NK-92 treated with Interleukin-12 subunit alpha and Interleukin-12 subunit beta, amount 100 ng/mL, for 24 hours (cell line): ENCODE measurements at regions not wholly inside any gene's neighbourhood (a gene's known extent, or its start where the extent isn't known, plus 50 kb on each side); places are given as distances from the start of the nearest gene placed in this dataset.
"Not testable (repeated sequence)": the region's sequence is repeated elsewhere in the genome, so short reads cannot be mapped to it uniquely, and the experiment has no call there.

Experiments
- DNase-seq: peaks from one replicate; lab custom pipeline; 2025; lab: John Stamatoyannopoulos, UW

DNA sequence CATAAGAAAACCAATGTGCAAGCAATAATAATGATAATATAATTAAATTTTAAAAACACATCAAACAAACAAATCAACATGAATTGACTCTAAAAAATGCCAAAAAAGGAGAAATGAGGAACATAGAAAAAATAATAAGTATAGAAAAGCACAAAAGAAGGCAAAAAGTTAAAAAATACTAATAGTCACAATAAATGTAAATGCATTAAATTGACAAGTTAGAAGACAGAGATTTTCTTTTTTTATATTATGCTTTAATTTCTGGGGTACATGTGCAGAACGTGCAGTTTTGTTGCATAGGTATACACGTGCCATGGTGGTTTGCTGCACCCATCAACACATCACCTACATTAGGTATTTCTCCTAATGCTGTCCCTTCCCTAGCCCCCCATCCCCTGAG, 767.0 kb downstream of the ADCYAP1 start:
- not testable (repeated sequence) for DNase-seq

DNA sequence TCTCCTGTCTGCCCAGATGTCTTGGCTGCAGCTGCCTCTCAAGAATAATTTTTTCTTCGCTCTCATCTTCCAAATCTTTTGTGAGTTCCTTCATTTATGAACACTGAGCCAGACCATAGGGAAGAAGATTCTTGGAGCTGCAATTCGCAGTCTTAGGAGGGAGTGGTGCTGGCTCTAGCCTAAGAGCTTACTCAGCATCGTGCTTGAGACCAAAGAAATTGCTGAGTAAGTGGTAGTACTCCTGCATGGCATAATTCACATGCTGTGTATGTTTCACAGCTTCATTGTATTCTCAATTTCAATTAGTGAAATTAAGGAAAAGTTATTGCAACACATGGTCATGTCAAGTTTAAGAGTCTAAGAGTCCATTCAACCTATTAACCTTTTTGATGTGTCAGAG, 771.7 kb downstream of the ADCYAP1 start:
- no peak for DNase-seq

DNA sequence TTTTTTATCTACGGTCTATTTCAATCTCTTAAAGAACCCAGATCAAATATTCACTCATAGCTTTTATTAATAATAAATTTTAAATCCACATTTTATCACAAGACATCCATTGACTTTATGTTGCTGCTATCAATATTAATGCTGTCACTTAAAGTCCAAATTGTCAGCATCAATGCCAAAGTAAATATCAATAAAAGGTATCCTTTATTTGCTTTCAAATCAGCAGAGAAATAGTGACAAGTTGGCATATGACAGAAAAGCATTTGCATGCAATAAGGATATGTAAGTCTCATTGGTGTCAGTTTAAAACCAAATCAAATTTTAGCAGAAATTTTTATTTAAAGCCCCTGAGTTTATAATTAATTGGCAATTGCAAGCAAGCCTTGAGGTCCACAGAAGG, 775.4 kb downstream of the ADCYAP1 start:
- no peak for DNase-seq

DNA sequence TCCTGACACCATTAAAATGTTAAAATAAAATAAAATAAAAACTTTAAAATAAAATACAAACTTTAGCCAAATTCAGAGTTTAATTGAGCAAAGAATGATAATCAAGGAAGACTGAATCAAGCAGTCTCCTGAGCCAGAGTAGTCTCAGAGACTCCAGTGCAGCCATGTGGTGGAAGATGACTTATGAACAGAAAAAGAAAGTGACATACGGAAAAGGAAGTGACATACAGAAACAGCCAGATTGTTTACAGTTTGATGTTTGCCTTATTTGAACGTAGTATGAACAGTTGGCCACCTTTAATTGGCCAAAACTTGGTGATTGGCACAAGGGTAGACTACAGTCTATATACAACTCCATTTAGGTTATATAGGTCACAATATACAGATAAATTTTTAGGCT, 787.2 kb downstream of the ADCYAP1 start:
- DNase-seq: no peak

DNA sequence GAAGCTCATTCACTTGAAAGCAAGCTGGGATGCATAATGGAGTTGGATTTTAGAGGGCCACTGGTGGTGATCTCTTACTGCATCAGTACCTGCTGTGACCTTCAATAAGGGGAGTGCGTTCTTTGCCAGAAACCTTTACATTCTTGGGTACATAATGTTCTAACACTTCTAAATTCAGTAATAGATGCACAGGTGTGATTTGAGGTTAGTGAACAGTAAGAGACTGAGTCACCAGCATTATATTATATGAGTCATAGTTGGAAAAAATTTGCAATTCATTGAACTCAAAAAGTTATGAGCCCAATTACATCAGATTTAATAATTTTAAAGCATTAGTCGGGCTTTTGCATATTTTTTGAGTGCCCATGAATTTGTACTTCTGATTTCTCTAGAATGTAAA, 803.3 kb downstream of the ADCYAP1 start:
- DNase-seq: no peak

DNA sequence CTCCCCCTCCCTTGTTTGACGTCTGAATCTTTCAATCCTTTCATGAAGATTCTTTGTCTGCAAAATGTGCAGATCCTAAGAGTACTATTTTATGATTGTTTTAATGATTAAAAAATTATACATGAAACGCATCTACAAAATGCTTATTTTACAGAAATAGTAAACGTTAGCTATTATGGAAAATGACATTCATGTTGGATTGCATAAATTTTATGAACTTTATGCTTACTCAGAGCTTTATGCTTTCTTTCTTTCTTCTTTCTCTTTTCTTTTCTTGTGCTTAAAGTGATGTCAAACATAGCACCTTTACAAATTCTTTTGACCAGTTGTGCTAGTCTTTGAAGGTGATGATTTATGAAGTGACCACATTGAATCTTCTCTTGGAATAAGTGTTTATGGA, 805.4 kb downstream of the ADCYAP1 start:
- no peak for DNase-seq

DNA sequence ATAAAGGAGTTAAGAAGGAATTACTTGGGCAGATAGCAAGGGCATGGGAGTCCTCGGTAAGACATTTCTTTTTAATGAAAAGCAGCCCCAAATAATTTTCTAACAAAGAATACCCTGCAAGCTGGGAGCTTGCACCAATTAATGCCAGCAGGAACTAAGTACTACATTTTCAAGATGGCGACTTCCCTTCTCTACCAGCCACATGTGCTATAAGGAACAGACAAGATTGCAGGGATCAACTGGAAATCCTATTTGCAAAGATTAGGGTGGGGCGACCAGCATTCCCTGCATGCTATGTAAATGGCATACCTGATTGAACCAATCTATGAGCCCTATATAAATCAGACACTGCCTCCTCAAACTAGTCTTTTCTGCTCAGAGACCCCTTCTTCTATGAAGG, 827.5 kb downstream of the ADCYAP1 start:
- DNase-seq: no peak

DNA sequence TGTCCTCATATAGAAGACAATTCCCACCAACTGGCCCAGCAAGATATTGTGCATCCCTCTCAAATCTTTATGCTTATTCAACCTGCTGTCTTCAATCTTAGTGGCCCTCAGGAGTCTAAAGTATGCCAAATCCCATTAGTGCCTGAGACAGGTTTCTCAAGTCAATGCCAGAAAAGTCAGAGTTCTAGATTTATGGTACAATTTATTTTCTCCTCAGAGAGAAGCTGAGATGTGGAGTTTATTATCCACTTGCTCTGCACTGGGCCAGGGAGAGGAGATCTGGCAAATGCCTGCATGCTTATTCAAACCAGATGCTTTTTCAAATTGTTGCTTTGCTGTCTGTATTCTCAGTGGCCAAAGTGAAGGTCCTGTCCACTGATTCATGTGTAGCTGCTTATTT, 825.2 kb downstream of the METTL4 start:
- DNase-seq: no peak

DNA sequence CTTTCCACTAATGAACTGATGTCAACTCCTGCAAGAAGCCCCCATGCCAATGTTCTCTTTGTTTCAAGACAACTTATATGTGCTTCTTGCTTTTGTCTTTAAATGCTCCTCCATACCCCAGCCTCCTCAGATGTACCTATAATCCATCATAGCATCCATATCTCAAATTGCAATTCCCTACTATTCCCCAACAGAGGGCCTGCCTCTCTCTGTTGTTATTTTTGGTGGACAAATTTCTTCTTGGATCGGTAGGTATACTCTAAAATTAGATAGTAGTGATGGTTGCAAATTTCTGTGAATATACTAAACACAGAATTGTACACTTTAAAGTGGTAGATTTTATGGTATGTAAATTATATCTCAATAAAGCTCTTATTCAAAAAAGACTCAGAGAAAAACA, 820.1 kb downstream of the METTL4 start:
- no peak for DNase-seq

DNA sequence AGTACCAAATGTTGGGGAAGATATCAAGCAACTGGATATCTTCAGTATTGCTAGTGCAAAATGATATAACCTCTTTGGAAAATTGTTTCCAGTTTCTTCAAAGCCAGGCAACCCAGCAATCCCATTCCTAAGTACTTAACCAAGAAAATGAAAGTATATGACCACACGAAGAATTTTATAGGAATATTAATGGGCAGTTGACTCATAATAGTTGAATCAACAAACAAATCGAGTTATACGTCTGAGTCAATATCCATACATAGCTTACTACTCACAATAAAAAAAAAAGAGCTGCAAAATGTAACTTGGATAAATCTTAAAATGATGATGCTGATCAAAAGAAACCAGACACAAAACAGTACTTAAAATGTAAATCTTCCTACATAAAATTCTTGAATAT, 810.4 kb downstream of the METTL4 start:
- no peak for DNase-seq

DNA sequence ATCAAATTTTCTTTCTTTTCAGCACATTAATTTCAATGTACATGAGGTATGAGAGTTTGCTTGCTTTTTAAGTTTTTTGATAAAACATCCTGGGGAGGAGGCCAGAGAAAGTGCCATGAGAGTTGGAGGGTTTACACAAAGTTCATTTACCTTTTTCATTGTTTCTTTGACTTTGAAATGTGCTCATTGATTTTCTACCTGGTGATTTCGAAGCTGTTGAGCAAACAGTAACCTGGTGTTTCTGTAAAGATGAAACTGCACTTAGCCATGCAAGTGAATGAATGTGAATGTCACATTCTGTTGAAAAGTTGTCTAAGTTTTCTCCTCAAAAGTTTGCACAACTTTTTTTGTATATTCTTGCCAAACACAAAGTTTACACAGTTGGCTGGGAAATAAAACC, 797.0 kb downstream of the METTL4 start:
- DNase-seq: no peak

DNA sequence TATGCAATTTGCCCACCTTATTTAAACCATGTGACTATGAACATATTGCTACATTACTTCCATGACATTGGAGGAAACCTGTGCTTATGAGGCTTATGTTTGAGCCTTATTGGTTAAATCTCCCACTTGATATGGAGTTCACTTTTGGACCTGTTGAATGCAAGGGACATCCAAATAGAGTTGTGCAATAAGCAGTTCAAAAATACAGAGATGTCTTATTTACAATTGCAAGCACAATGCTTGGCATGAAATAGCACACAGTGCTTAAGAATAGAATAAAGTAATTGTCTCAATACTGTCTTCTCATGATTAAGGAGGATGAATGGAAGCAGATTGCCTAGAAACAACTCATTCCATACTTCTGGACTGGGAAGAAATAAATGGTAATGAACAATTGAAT, 793.5 kb downstream of the METTL4 start:
- DNase-seq: no peak

DNA sequence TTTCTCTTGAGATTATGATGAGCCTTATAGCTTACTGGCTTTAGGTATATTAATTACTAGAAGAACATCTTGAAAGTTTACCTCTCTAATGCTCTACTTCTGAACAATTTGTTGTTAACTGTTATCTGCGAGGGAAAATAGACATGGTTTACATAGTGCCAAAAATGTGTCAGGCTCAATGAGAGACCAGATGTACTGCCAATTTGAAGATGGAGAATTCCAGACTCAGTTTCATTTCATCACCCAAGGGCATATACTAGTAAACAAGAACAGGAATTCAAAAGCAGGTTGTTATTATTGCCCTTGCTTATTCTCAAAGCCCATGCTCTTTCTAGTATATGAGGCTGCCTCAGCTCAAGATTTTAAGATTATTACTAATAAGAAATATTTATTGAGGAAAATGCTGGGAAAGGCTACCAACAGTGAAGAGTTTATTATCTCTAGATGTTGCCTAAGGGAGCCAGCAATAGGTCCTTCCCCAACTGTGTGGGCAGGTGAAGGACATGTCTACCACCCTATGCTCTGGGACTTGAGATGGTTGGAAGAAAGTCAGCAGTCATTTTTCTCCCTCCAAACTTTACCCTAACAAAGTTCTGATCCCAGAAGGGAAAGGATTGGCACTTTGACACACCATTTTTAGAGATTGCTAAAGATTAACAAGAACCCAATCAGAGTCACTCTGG, 792.7 kb downstream of the METTL4 start:
- no peak for DNase-seq

DNA sequence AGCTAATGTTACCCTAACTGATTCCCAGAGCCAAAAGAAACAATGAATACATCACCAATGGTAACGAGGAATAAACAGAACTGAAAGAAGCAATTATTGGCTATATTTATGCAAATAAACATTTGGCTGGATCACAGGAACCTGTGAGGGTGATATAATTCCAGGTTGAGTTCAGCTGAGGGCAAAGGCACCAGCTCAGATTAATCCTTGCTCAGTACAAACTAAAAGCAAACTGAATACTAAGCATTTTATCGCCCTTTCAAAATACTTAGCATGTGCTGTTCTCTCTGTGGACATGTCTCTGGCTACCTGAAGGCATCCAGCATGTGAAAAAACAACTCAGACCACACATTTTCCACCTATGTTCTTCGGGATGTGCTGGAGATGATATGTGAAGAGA, 791.7 kb downstream of the METTL4 start:
- no peak for DNase-seq

DNA sequence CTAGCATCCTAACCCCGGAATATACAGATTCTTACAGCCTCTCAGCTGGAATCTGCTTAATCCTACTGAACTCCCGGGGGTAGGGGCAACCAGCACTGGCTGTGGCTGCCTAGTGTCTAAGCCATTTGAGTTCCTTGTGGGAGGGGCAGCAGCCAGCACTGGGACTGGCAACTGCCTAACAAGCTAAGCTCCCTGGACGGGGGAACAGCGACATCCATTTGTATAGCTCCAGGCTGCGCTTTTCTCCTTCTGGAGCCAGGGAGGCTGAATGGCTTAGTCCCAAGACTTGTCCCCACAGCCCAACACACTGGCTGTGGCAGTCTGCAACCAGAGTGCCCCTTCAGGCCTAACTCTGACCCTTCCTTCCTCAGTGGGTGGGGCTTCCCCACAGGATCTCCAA, 787.2 kb downstream of the METTL4 start:
- DNase-seq: no peak

DNA sequence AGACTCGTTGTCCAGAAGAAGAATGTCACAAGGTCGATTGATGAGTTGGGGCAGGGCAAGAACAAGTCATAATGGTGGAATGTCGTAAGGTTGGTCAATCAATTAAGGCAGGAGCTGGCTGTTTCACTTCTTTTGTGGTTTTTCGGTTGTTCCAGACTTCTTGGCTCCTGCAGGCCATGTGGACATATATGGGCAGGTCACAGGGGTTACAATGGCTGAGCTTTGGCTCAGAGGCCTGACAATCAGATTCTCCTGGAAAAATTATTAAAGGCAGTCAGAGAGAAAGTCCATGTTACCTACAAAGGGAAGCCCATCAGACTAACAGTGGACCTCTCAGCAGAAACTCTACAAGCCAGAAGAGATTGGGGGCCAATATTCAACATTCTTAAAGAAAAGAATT, 785.3 kb downstream of the METTL4 start:
- DNase-seq: not testable (repeated sequence)

DNA sequence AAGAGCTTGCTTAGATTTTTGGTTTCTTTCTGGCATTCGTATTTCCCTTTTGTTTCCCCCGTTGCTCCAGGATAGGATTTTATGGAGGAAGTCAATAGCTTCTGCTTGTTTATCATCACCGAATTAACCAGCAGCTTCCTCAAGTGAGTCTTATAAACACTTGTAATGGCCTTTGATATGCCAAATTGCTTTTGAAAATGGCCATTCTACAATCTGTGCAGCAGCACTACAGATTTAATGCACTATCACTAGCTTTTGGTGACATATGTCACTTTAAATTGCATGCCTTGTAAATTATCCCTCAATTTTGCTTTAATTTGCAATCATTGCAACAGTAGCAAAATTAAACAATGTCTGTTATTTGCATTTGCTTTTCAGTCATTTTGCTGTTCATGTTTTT, 774.7 kb downstream of the METTL4 start:
- DNase-seq: no peak

DNA sequence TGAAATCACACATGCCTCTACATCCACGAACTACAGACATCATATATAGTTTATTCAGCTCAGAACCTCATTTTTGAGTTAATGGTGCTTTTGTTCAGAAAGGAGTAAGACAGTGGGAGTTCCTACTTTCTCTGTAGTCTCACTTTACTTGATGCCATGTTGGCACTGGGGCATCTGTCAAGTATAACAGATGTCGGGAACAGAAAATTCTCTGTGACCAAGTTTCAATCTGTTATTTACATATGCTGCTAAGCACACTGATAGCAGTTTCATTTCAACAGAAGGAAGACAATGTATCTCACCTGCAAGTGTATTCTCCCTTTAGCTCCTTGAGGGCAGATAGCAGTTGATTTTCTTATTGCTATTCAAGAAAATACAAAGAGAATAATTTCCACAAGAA, 774.1 kb downstream of the METTL4 start:
- DNase-seq: no peak

DNA sequence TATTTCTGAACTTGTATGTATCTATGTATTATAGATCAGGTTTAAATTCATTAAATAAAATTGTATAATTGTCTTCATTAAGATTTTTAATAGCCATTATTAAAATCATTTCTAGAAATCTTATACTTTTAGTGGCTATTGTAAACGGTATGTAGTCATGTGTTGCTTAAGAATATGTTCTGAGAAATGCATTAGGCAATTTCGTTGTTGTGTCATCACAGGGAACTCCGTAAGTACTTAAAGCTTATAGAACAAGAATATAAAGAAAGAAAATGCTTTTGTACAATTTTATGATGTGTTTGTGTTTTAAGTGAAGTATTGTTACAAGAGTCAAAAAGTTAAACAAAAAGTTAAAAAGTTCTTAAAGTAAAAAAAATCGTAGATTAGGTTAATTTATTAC, 765.8 kb downstream of the METTL4 start:
- no peak for DNase-seq

DNA sequence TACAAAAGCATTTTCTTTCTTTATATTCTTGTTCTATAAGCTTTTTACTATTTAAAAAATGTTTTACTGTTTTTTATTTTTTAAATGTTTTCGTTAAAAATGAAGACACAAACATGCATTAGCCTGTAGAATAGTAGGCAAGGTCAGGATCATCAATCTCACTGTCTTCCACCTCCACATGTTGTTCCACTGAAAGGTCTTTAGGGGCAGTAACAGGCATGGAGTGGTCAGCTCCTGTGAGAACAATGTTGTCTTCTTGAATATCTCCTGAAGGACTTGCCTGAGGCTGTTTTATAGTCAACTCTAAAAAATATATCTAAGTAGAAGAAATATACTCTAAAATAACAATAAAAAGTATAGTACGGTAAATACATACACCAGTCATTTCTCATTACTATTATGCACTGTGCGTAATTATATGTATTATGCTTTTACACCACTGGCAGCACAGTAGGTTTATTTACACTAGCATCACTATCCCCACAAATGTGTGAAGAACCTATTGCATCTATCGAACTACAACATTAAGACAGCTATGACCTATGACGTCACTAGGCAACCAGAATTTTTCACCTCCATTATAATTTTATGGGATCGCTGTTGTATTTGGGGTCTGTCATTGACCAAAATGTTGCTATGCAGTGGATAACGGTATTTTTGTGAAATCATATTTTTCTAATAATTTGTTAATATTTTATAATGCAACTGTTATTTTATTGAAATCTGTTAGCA, 764.3 kb downstream of the METTL4 start:
- no peak for DNase-seq

DNA sequence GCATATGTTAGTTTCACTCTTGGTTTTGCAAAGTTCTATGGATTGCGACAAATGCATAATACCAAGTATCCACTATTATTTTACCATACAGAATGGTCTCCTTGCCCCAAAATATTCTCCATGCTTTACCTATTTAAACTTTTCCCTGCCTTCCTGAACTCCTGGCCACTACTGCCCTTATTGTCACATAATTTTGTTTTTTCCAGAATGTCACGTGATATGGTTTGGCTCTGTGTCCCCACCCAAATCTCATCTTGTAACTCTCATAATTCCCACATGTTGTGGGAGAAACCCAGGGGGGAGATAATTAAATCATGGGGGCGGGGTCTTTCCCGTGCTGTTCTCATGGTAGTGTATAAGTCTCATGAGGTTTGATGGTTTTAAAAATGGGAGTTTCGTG, 760.0 kb downstream of the METTL4 start:
- DNase-seq: no peak

DNA sequence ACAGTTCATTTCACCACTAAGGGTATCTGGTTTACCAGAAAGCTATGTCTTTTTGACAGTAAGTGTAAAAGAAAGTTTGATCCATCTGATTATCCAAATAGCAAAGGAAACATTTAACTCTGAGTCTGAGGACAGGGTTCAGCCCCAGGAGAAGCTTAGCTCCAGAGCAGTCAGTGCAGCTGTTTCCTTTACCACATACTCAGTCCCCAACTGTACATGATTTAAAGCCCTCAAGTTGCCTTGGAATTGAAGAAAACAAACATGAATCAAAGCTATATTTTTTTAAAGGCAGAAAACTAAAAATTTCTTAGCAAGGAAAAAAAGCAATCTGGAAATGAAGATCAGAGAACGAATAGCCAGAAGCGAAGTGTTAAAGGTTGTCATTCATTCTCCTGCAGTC, 746.0 kb downstream of the METTL4 start:
- DNase-seq: no peak

DNA sequence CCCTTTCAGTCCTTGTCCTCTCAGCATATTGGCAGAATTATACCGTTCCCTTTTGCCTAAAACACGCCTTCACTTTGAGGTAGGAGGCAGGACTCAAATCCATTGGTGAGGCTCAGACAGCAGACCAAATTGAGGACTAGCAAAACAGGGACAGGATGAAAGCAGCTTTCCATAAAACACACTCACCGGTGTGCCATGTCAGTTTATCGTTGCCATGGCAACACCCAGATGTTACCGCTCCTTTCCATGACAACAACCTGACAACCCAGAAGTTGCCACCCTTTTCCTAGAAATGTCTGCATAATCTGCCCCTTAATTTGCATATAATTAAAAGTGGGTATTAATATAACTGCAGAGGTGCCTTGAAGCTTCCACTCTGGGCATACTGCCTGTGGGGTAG, 730.4 kb downstream of the METTL4 start:
- DNase-seq: no peak

DNA sequence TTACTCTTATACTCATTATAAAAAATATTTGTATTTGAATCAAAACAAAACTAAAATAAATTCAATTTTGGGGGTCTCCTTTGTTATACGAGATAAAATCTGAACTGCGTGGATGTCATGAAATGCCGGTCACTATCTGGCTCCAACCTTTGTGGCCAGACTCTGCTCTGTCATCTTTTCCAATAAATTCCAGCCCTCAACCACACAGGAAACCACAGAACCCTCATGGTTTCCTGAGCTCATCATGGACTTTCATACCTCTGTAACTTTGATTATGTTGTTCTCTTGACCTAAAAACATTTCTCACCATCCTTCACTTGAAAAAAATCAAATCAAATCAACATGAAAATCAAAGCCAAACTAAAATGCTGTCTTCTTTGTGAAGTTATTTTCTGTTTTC, 724.7 kb downstream of the METTL4 start:
- no peak for DNase-seq
